Activated CD8-positive, alpha-beta T cell treated with anti-CD3 and anti-CD28 coated beads, Interleukin-2, amount 10 ng/mL, durations not matched to agents 7 days and 5 days (primary cell): ENCODE measurements at regions not wholly inside any gene's neighbourhood (a gene's known extent, or its start where the extent isn't known, plus 50 kb on each side); places are given as distances from the start of the nearest gene placed in this dataset.

ENCODE experiments used
- ATAC-seq: fragments of 150-1000 bp; cut with Tn5 transposase; one replicate; pipeline ENCODE4 v1.10.0; 2021; ENCODE audit warnings: moderate library complexity
- CTCF ChIA-PET: fragments of 350-600 bp; sonication (Branson Sonifier 250); formaldehyde crosslinking; loops from one replicate; lab custom pipeline; 2021; ENCODE audit warnings: antibody characterized with exemption; lab: Charles Lee
- POLR2A ChIA-PET: fragments of 350-600 bp; sonication (Branson Sonifier 250); formaldehyde crosslinking; loops from one replicate; lab custom pipeline; 2021; ENCODE audit warnings: antibody characterized with exemption; lab: Charles Lee
- DNase-seq: peaks from one replicate; pipeline ENCODE4 v3.0.0-alpha.2; 2020
- H3K27ac Mint-ChIP-seq: one replicate; pipeline ENCODE4 v1.8.0; 2021; ENCODE audit warnings: mild to moderate bottlenecking, mixed read lengths
- H3K27me3 Mint-ChIP-seq: one replicate; pipeline ENCODE4 v1.8.0; 2021; ENCODE audit warnings: low read depth, mixed read lengths
- H3K36me3 Mint-ChIP-seq: one replicate; pipeline ENCODE4 v1.8.0; 2021; ENCODE audit warnings: low read depth, mixed read lengths
- H3K4me1 Mint-ChIP-seq: one replicate; pipeline ENCODE4 v1.8.0; 2021; ENCODE audit warnings: low read depth, mixed read lengths
- H3K4me3 Mint-ChIP-seq: one replicate; pipeline ENCODE4 v1.8.0; 2021; ENCODE audit warnings: mild to moderate bottlenecking, mixed read lengths
- H3K9me3 Mint-ChIP-seq: one replicate; pipeline ENCODE4 v1.8.0; 2022; ENCODE audit warnings: mixed read lengths; ENCODE audit not compliant: insufficient read depth

GRCh38 chr14:104504172-104504735 lies 75.3 kb upstream of the C14orf180 start:
- ChIA-PET CTCF (no interaction called here), POLR2A (no interaction called here)
- H3K4me3 Mint-ChIP-seq, result no peak overlapping the region
- H3K4me1 Mint-ChIP-seq, result no peaks in the 10 kb centered on the region
- H3K9me3 Mint-ChIP-seq, result peaks cover 4% of the 10 kb centered on the region
- ATAC-seq (no peak), DNase-seq (no peak)
- H3K27me3 Mint-ChIP-seq, result peaks cover 1% of the 10 kb centered on the region
- no peak overlapping the region for H3K27ac Mint-ChIP-seq
- no peaks in the 10 kb centered on the region for H3K36me3 Mint-ChIP-seq

GRCh38 chr14:104505085-104506074 lies 74.2 kb upstream of the C14orf180 start:
- no peak overlapping the region for H3K4me3 Mint-ChIP-seq
- H3K27ac Mint-ChIP-seq, result no peak overlapping the region
- H3K9me3 Mint-ChIP-seq, result peaks cover 4% of the 10 kb centered on the region
- POLR2A ChIA-PET, result no interaction called here
- no peaks in the 10 kb centered on the region for H3K4me1 Mint-ChIP-seq
- no peaks in the 10 kb centered on the region for H3K27me3 Mint-ChIP-seq
- CTCF ChIA-PET, result no interaction called here
- no peaks in the 10 kb centered on the region for H3K36me3 Mint-ChIP-seq
- ATAC-seq (no peak), DNase-seq (no peak)

- H3K27ac Mint-ChIP-seq, result no peak overlapping the region
- H3K27me3 Mint-ChIP-seq, result no peaks in the 10 kb centered on the region
- no peaks in the 10 kb centered on the region for H3K4me1 Mint-ChIP-seq
These were observed 72.9 kb upstream of the C14orf180 start for GRCh38 chr14:104506461-104507253.

GRCh38 chr14:104507443-104507842 lies 72.1 kb upstream of the C14orf180 start:
- H3K27ac Mint-ChIP-seq, result no peak overlapping the region
- H3K9me3 Mint-ChIP-seq, result no peaks in the 10 kb centered on the region
- POLR2A ChIA-PET, result interaction anchor here (0.5 kb wide), 1 partner anchor 414 kb away, joined by 3 read pairs; no protein-coding TSS in a partner anchor
- CTCF ChIA-PET, result no interaction called here
- no peak overlapping the region for H3K4me3 Mint-ChIP-seq
- ATAC-seq, result no peak
- H3K4me1 Mint-ChIP-seq, result no peaks in the 10 kb centered on the region
- no peaks in the 10 kb centered on the region for H3K36me3 Mint-ChIP-seq
- no peaks in the 10 kb centered on the region for H3K27me3 Mint-ChIP-seq
- DNase-seq, result no peak

More at GRCh38 chr14:104506461-104507253, 72.9 kb upstream of the C14orf180 start:
- CTCF ChIA-PET, result no interaction called here
- DNase-seq (no peak), ATAC-seq (no peak)
- H3K36me3 Mint-ChIP-seq, result no peaks in the 10 kb centered on the region
- H3K4me3 Mint-ChIP-seq, result no peak overlapping the region
- POLR2A ChIA-PET, result no interaction called here
- peaks cover 4% of the 10 kb centered on the region for H3K9me3 Mint-ChIP-seq

GRCh38 chr14:104509673-104510072 lies 69.9 kb upstream of the C14orf180 start:
- no peaks in the 10 kb centered on the region for H3K9me3 Mint-ChIP-seq
- POLR2A ChIA-PET, result no interaction called here
- ATAC-seq (no peak), DNase-seq (no peak)
- H3K27ac Mint-ChIP-seq, result no peak overlapping the region
- no peaks in the 10 kb centered on the region for H3K36me3 Mint-ChIP-seq
- CTCF ChIA-PET, result interaction anchor here (1.1 kb wide), 1 partner anchor 182 kb away, joined by 3 read pairs; no protein-coding TSS in a partner anchor
- no peaks in the 10 kb centered on the region for H3K27me3 Mint-ChIP-seq
- no peak overlapping the region for H3K4me3 Mint-ChIP-seq
- no peaks in the 10 kb centered on the region for H3K4me1 Mint-ChIP-seq

- ChIA-PET CTCF (no interaction called here), POLR2A (no interaction called here)
- H3K36me3 Mint-ChIP-seq, result no peaks in the 10 kb centered on the region
- DNase-seq, result no peak
- H3K27me3 Mint-ChIP-seq, result no peaks in the 10 kb centered on the region
- no peak for ATAC-seq
- no peak overlapping the region for H3K4me3 Mint-ChIP-seq
- no peaks in the 10 kb centered on the region for H3K9me3 Mint-ChIP-seq
- no peak overlapping the region for H3K27ac Mint-ChIP-seq
- no peaks in the 10 kb centered on the region for H3K4me1 Mint-ChIP-seq
These were observed 69.3 kb upstream of the C14orf180 start for GRCh38 chr14:104510216-104510615.

- H3K4me1 Mint-ChIP-seq, result no peaks in the 10 kb centered on the region
- DNase-seq (no peak), ATAC-seq (no peak)
- POLR2A ChIA-PET, result no interaction called here
- H3K27ac Mint-ChIP-seq, result no peak overlapping the region
- CTCF ChIA-PET, result no interaction called here
- no peaks in the 10 kb centered on the region for H3K27me3 Mint-ChIP-seq
- H3K9me3 Mint-ChIP-seq, result no peaks in the 10 kb centered on the region
- H3K36me3 Mint-ChIP-seq, result no peaks in the 10 kb centered on the region
- no peak overlapping the region for H3K4me3 Mint-ChIP-seq
These were observed 68.6 kb upstream of the C14orf180 start for GRCh38 chr14:104510794-104511611.

GRCh38 chr14:104512061-104512460 lies 67.5 kb upstream of the C14orf180 start:
- H3K4me3 Mint-ChIP-seq, result no peak overlapping the region
- H3K27ac Mint-ChIP-seq, result no peak overlapping the region
- no peaks in the 10 kb centered on the region for H3K36me3 Mint-ChIP-seq
- H3K4me1 Mint-ChIP-seq, result no peaks in the 10 kb centered on the region
- DNase-seq (no peak), ATAC-seq (no peak)
- ChIA-PET CTCF (no interaction called here), POLR2A (no interaction called here)
- H3K27me3 Mint-ChIP-seq, result no peaks in the 10 kb centered on the region
- no peaks in the 10 kb centered on the region for H3K9me3 Mint-ChIP-seq

- Mint-ChIP-seq H3K4me1 (no peaks in the 10 kb centered on the region), H3K27me3 (no peaks in the 10 kb centered on the region), H3K4me3 (no peak overlapping the region), H3K9me3 (no peaks in the 10 kb centered on the region), H3K36me3 (no peaks in the 10 kb centered on the region), H3K27ac (no peak overlapping the region)
- ChIA-PET POLR2A (interaction anchor here (0.6 kb wide), 1 partner anchor 29 kb away, joined by 3 read pairs; no protein-coding TSS in a partner anchor), CTCF (no interaction called here)
- DNase-seq (no peak), ATAC-seq (no peak)
These were observed 66.6 kb upstream of the C14orf180 start for GRCh38 chr14:104512771-104513640.

- H3K27me3 Mint-ChIP-seq, result no peaks in the 10 kb centered on the region
- no peaks in the 10 kb centered on the region for H3K9me3 Mint-ChIP-seq
- POLR2A ChIA-PET, result interaction anchor here (0.6 kb wide), 1 partner anchor 30 kb away, joined by 3 read pairs; no protein-coding TSS in a partner anchor
- DNase-seq (no peak), ATAC-seq (no peak)
- H3K27ac Mint-ChIP-seq, result no peak overlapping the region
- CTCF ChIA-PET, result no interaction called here
- no peaks in the 10 kb centered on the region for H3K36me3 Mint-ChIP-seq
- H3K4me1 Mint-ChIP-seq, result no peaks in the 10 kb centered on the region
- H3K4me3 Mint-ChIP-seq, result no peak overlapping the region
These were observed 65.9 kb upstream of the C14orf180 start for GRCh38 chr14:104513641-104514046.
